ENCODE measurements at regions not wholly inside any gene's neighbourhood (a gene's known extent, or its start where the extent isn't known, plus 50 kb on each side); places are given as distances from the start of the nearest gene placed in this dataset.

GRCh38 chr5:125214080-125214479 lies 467.6 kb upstream of the ZNF608 start:
- WGBS (ENCODE audit: low lambda C conversion rate) = 0% methylated on average over 3 of the region's 3 CpGs

More at GRCh38 chr5:125214080-125214479, 467.6 kb upstream of the ZNF608 start:
- CTCF ChIA-PET (ENCODE audit: low intra/inter-chr PET ratio, low total read pairs) = no interaction called here
- in situ Hi-C loops (cut with HindIII; ENCODE audit: extremely low pct_ligation_motif_present, low pct_unique_long_range_greater_than_20kb) (no loop called here), intact Hi-C loops (cut with micrococcal nuclease; ENCODE audit: unreplicated experiment) (no loop called here)
- FAIRE-seq (no peak), ATAC-seq (no peak), DNase-seq (ENCODE audit: low spot score) (no peak)
- Histone ChIP-seq H2AFZ (ENCODE audit: low read length) (no peak overlapping the region), H3K4me1 (ENCODE audit: insufficient read depth, low read length) (no peaks in the 10 kb centered on the region), H3K9ac (ENCODE audit: insufficient read depth, low read depth, low read length) (no peak overlapping the region), H3K27ac (ENCODE audit: extremely low read length, insufficient read depth, low read length) (no peak overlapping the region), H3K4me3 (replicated peaks in 1 of 3; ENCODE audit: insufficient read depth in 1 of 3, low read depth in 2 of 3, low read length in 3 of 3) (no peak overlapping the region), H3K36me3 (replicated peaks in 1 of 2; ENCODE audit: control insufficient read depth in 1 of 2, insufficient read depth in 2 of 2, low read length in 2 of 2) (no peaks in the 10 kb centered on the region), H4K20me1 (ENCODE audit: insufficient read depth, low read length) (no peaks in the 10 kb centered on the region), H3K9me3 (ENCODE audit: low read length) (no peaks in the 10 kb centered on the region), H3K4me2 (ENCODE audit: low read depth, low read length) (no peak overlapping the region), H3K27me3 (ENCODE audit: control insufficient read depth in 1 of 2, insufficient read depth in 2 of 2, low read length in 2 of 2) (no peaks in the 10 kb centered on the region), H3K79me2 (ENCODE audit: insufficient read depth, low read length) (no peaks in the 10 kb centered on the region)
- POLR2A ChIA-PET = no interaction called here
- TF ChIP-seq CAMTA2 (CRISPR knock-in tag; IDR thresholded peaks at IDR 0.05; ENCODE audit: borderline replicate concordance) (no peak), HBP1 (CRISPR knock-in tag; IDR thresholded peaks at IDR 0.05; ENCODE audit: low read depth) (no peak), PITX1 (CRISPR knock-in tag; IDR thresholded peaks at IDR 0.05) (no peak), ZBTB40 (IDR thresholded peaks at IDR 0.05) (no peak), ZBTB40 (CRISPR knock-in tag; IDR thresholded peaks at IDR 0.05) (no peak), ELF4 (CRISPR knock-in tag; IDR thresholded peaks at IDR 0.05; ENCODE audit: borderline replicate concordance) (no peak), ZSCAN21 (CRISPR knock-in tag; IDR thresholded peaks at IDR 0.05; ENCODE audit: borderline replicate concordance) (no peak), ZNF773 (CRISPR knock-in tag; IDR thresholded peaks at IDR 0.05; ENCODE audit: borderline replicate concordance) (no peak), PLRG1 (conservative IDR thresholded peaks at IDR 0.05) (no peak), ETV6 (CRISPR knock-in tag; conservative IDR thresholded peaks at IDR 0.05) (no peak)
- no TSS peak for BruUV-seq (replicated peaks)

Data from HepG2 (cell line).